Renal cortical epithelial cell (primary cell): ENCODE measurements at regions not wholly inside any gene's neighbourhood (a gene's known extent, or its start where the extent isn't known, plus 50 kb on each side); places are given as distances from the start of the nearest gene placed in this dataset.

Experiments
- DNase-seq: peaks from one replicate; pipeline ENCODE4 v3.0.0-alpha.2; 2011; ENCODE audit warnings: low read depth

DNA sequence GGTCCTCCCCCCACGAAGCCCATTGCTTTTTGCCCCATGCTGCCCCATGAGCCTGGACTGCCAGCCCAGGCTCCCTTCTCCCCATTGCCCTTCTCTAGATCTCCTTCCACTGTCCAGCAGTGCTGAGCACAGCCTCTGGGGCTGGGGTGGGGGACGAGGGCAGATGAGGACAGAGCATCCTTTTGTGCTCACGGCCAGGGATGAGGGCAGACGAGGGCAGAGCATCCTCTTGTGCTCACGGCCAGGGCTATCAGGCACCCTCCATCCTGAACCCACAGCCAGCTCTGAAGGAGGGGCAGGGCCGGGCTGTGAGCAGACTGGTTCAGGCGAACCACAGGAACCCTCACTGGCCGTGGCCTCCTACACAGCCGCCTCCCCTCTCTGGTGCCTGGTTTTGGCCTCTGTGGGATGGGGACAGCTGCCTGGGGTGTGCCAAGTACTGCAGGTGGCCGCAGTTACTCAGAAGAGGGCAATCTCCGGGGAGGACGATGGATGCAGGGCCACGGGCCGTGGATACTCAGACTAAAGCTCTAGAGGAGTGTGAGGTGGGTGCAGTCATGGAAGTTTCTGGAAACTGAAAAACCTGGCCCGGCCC lies 1258.8 kb downstream of the BRD1 start:
- no peak for DNase-seq

DNA sequence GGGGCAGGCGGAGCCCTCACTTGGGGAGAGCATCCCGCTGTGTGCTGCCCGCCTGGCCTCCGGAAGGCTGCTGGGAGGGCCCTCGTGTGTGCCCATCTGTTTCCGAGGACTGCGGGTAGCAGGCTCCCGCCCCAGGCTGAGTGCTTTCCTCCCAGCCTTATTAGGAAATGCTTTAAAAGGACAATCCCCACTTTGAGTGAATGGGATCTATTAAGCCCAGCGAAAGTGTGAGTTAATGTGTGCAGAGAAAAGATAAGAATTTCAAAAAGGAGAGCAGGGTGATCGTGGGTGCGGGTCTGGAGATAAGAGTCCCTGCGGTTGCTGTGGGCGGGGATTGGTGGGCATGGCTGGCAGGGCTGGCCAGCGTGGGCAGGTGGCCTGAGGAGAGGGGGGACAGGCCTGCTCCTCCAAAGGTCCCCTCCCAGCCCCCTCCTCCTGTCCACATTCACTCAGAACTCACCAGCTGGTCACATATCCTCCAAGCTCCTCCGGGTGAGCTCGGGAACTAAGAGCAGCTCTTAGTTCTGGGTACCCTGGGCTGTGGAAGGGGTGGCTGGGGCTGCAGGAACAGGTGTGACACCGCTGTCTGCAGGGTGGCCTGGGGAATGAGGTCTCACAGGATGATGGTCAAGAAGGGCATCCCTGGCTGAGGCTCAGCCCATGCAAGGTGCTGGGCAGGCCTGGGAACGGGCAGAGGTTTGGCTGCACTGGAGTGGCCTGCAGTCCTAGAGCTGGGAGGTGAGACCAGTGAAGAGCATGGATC lies 1260.3 kb downstream of the BRD1 start:
- no peak for DNase-seq

DNA sequence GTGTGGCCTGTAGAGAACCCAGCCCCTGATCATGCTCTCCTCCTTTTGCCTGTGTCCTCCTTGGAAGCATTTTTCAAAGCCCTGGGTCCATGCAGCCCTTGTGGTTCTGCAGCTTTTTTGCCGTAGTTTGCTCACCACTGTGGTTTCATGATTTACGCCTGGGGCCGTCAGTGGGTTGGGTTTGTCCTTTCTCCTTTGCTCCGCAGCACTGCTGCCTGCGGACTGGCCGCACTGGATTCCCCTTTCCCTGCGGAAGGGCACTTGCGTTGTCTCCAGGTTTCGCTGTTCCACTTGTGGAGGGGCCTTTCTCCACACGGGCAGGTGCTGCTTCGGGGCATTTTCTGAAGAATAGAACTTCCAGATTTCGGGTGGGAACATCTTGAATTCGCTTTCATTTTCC lies 1260.9 kb downstream of the BRD1 start:
- no peak for DNase-seq

DNA sequence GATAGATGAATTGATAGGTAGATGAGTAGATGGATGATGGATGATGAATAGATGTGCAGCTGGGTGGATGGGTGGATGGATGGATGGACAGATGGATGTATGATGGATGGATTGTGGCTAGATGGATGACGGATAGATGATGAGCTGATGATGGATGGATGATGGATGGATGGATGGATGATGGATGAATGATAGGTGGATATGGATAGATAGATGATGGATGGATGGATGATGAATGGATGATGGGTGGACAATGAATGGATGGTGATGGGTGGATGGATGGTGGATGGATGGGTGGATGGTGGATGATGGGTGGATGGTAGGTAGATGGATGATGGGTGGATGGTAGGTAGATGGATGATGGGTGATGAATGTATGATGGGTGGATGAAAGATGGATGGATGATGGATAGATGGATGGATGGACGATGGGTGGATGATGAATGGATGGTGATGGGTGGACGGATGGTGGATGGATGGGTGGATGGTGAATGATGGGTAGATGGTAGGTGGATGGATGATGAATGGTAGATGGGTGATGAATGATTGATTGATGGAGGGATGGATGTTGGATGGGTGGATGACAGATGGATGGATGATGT lies 1261.7 kb downstream of the BRD1 start:
- DNase-seq = no peak

DNA sequence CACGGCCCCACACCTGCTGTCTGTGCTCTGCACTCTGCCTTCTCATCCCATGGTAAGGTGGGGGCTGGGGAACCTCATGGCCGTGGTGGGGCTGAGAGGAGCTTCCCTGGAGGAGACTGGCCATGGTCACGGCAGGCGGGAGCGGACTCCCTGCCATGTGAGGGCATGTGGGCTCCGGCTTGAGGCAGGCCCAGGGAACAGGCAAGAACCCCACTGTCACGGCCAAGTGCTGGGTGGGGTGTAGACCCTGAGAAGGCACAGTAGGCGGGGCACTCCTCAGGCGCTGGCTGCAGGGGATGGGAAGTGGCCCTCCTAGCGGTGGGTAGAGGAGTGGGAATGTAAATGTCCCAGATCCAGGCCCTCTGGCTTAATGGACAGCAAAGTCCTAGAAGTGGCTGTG lies 1262.7 kb downstream of the BRD1 start:
- DNase-seq = no peak

DNA sequence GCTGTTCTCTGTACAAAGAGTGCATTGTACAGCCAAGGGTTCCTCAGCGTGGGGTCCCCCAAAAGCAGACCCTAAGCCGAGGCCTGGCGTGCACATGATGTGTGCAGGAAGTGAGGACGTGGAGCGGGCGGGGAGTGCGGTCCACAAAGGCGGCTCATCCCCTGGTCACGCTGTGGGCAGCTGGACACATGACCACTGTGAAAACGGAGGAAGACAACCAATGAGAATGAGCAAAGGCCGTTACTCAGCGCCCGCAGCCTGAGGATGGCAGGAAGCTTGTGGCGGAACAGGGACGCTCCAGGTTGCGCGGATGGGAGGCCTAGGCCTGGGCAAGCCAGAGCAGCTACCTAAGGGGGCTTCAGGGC lies 1263.7 kb downstream of the BRD1 start:
- DNase-seq = no peak

DNA sequence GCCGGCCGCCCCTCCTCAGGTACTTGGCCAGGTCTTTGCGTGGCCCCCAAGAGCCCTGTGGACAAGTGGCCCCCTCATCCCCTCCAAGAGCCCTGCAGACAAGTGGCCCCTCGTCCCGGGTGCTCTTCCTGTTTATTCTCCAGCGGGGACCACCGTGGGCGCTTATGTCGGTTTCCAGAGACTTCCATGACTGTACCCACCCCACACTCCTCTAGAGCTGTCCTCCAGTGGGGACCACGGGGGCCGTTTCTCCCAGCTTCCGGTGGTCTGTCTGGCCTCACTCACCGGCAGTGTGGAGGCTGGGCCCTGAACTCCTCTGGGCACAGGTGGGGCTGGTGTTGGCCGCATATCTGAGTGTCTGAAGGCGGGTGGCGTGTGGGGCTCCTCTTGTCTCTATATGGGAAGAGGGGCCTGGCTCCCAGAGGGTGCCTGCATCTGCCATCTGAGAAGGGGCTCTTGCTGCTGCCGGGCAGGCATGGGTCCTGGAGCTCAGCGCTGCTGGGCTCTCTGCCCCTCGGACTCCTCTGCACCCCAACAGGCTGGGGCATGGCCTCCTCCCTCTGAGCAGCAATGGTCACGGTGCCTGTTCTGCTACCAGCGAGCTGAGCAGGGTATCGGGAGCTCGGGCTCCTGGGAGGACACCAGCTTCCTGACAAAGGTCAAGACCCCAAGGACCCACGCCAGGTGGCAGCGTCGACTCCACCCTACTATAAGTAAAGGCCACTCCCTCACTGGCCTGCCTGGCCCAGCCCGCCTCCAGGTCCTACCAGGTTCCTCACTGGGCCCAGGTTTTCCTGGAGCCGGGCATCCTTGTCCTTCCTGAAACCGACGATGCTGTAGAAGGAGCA lies 1264.3 kb downstream of the BRD1 start:
- DNase-seq = no peak

DNA sequence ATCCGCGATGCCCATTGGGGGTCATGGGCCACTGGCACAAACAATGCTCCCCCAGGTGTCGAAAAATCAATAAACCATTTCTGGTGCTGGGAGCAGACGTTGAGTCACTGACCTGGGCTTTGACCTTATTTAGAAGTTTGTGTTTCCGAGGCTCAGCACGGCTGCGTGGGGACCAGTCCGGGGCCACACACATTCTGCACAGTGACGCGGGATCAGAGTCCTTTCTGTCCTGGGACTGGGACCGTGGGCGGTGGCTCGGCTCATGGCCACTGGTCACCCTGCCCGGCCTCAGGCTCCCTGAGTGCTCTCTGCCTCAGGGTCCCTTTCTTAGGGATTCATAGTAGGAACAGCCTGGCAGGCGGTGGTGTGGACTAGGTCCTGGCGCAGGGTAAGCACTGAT lies 1266.0 kb downstream of the BRD1 start:
- DNase-seq = no peak

DNA sequence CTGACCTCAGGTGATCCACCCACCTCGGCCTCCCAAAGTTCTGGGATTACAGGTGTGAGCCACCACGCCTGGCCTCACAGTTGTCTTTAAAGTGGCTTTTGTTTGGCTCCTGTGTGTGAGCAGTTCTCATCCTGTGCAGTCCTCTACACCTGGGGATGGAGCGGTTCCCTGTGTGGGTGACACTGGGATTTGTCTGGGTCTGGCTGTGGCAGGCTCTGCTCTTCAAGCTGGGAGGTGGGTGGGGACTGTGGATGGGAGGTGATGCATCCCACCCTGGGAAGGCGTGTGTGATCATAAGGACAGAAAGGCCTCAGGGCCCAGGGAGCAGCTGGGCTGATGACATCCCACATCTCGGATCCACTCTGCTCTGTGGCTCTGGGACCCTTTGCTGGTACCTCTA lies 1266.8 kb downstream of the BRD1 start:
- no peak for DNase-seq

DNA sequence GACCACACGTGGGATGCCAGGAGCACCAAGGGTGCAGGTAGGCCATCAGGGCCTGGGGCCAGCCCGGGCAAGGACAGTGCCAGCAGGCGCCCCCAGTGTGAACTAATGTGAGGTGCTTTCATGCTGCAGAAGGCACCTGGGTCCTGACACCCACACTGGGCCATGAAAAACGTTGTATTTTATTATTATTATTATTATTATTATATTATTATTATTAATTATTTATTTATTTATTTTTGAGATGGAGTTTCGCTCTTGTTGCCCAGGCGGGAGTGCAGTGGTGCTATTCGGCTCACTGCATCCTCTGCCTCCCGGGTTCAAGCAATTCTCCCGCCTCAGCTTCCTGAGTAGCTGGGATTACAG lies 1267.3 kb downstream of the BRD1 start:
- no peak for DNase-seq

DNA sequence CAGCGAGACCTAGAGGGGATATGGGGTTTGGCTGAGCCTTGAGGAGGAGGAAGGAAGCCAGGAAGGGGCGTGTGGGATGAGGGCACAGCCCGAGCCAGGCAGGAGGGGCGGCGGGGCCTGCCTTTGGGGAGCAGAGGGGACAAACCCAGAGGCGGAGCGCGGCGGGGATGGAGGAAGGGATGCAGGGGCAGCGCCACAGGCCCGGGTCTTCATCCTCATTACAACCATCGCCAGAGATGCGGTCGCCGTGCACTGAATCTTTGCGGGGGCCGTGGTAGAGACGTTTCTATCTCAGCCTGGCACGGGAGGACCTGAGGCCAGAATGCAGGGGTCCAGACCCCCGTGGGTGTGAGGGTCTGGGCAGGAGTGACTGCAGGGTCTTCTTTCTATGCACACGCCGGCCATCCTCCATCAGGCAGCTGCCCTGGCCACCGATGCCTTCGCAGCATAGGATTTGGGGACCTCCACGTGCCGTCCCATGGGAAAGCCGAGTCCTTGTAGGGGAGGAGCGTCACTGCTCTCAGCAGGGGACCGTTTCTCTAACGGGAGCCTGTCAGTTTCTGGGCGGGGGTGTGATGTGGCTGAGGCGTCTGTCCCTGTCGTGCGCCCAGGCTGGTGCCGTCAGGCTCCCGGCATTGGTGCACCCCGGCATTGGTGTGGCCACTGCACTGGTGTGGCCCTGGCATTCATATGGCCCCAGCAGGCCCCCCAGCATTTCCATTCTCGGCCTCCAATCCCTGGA lies 1267.9 kb downstream of the BRD1 start:
- DNase-seq = no peak

DNA sequence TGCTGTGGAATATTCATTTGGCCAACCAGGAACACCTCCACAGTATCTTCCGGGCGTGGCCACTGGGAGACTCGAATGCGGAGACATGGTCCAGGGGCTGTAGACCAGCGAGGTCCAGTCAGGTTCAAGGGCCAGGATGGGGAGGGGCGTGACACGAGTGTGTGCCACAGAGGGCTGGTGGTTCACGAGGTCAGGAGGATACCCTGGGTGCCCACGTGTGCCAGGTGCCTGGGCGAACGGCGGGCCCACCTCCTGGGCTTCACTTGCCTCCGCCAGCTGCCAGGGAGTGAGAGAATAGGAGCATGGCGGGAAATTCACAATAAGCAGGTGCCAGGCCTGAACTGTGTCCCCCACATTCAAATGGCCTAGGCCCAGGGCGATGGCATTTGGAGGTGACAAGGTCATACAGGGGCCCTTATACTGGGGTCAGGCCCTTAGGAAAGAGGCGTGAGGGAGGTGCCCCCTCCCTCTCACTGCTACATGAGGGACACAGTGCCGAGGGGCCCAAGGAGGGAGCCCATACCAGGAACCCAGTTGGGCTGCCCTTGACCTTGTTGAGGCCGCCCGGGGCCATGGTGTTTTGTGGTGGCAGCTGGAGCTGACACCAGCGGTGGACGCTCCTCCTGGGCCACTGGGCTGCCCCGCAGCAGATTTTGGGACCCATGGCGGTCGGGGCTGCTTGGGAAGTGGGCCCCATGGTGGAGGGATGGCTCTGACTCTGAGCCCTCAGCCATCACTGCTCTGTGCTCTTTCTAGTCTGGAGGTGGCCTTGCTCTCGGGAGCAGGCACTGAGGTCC lies 1268.9 kb downstream of the BRD1 start:
- no peak for DNase-seq

DNA sequence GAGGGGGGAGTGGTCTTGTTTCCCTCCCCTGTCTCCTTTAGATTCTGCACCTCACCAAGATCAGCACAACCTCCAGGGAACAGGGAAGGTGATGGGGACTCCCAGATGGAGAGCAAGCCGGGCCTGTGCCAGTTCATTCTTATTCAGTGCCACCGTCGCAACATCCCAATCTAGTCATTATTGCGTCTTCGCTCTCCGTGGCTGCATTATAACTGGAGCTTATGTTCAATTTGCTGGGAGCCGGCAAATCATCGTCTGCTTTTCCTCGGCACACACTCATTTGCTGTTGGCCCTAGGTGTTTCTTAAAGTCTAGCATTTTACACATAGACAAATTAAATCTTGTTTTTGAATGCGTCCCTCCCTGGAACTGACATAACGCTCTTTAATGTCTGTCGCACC lies 1269.7 kb downstream of the BRD1 start:
- DNase-seq = no peak

DNA sequence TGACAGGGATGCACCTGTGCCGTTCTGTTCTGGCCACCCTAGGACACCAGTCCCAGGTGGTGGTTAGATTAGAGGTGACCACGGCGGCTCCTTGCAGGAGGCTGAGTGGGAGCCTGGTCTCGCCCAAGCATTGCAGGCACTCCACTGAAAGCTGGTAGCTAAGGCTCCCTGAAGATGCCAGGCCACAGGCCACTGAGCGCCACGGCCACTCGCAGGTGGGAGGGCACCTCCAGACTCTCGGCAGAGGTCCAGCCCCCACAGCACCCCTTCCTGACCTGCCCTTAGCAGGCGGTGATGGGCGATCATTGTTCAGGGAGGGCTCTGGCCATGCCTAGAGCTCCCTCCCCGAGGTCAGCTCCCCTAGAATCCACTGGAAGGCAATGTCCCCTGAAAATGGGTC lies 1270.2 kb downstream of the BRD1 start:
- no peak for DNase-seq

DNA sequence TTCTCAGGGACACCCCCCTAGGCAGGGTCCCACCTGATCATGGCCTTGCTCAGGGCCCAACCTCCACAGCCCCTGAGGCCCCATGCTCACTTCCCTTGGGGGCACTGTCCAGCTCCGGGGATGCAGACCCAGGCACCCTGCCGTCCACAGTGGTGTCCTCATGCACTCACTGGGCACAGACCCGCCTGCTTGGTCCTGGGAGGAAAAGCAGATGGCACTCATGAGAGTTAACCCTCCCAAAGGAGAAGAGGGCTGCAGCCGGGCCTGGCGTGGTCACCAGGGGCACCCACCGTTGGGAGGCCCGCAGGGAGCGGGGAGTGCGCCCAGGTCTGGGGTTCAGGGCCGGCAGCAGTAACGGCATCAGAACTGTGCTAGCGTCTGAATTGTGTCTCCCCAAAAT lies 1270.9 kb downstream of the BRD1 start:
- no peak for DNase-seq

DNA sequence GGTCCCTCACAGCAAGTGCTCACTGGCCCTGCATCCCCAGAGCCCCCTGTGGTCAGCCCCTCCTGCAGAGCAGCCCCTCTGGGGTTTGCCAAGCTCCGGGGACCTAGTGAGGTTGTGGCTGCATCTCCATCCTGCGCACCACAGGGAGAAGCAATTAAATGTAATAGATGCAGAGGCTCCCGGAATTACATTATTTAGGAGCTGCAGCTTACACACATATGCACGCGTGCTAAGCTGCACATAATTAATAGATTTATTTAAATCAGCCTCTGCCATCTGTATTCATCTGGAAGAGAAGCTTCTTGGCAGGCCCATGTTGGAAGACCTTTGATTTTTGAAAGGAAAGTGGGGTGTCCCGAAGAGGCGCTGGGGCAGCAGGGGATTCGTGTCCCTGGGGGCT lies 1271.5 kb downstream of the BRD1 start:
- no peak for DNase-seq

DNA sequence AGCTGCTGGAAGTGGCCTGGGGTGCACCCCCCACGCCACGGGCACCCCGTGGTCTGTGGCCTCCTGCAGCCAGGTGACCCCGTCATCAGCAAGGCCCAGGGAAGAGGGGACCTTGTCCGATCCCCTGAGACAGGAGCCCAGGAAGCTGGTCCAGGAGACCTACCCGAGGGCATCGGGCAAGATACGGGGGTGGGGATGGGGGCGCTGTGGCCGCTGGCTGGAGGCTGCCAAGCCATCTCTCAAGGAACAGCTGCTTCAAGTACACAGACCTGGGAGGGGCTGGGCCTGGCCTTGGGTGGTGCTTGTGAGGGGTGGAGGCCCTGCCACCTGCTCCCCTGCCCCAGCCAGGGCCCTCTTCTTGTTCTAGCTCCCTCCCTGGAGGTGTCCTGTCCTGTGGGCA lies 1272.1 kb downstream of the BRD1 start:
- DNase-seq = no peak

DNA sequence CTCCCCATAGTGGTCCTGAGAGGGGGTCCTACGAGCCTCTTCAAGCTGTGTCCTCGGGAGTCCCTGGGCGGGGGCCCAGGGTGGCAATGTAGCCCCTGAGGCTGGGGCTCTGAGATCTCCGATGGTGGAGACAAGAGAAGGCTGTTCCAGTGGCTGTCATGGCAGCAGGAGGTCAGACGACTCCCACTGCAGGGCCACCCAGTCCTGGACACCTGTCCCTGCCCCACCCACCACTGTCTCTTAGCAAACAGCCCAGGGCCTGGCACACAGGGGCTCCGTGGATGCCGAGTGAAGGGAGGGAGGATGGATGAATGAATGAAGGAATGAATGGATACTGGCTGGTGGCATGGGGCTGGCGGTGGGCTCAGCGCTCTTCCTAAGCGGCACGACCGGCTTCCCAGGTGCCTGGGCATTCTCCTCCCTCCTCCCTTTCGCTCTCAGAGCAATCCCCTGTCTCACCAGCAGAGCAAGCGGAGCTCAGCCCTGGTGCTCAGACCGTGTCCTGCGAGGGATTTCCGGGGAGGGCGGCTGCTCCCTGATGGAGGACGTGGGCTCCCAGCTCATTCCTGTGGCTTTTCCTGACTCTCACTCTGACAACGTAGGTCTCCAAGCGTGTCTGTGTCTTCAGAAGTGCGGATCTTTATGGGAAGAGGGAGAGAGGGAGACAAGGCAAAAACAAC lies 1272.6 kb downstream of the BRD1 start:
- DNase-seq = no peak

DNA sequence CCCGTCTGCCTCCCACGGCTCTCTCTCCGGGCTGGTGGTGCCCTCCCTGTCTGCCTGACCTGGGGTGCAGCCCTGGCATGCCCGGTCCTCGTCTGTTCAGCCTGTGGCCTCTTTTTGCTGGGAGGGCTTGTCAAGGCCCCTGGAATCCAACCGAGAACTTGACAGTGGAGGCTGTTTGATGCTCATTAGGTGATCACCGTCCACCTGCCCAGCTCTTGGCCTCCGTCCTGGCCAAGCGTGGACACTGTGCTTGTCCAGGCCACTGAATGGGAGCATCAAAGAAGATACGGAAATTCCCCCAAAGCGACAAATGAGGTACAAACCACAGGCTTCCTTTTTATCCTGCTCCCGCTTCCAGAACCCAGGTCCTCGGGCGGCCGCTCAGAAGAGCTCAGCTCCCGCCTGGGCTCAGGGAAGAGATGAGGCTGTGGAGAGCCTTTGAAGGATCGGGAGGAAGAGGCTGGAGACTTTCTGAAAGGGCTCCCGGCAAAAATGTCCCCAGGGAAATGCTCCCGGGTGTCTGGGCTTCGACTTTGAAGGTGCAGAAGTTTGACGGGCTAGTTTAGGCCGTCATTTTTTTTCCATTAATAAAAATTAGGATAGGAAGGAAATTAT lies 1273.9 kb downstream of the BRD1 start:
- no peak for DNase-seq

DNA sequence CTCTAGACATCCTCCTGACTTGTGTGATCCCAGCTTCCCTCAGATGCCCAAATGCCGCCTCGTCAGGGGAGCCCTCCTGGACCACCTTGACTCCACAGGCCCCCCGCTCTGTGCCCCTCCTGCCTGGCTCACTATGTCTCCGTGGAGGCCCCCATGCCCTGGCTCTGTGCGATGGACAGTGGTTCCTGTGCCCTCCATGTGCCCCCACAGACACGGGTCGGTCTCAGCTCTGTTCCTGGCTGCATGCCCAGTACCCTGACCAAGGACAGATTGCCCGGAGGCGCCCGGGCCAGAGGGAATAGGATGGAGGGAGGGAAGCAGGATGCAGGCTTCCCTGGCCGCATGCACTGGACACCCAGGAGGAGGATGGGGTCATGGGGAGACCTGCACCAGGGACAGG lies 1274.6 kb downstream of the BRD1 start:
- DNase-seq = no peak
